CD8-positive, alpha-beta memory T cell (primary cell): ENCODE measurements at regions not wholly inside any gene's neighbourhood (a gene's known extent, or its start where the extent isn't known, plus 50 kb on each side); places are given as distances from the start of the nearest gene placed in this dataset.

Experiments
- CTCF ChIA-PET: fragments of 350-600 bp; sonication (Branson Sonifier 250); formaldehyde crosslinking; loops from one replicate; lab custom pipeline; 2021; ENCODE audit warnings: antibody characterized with exemption; lab: Charles Lee
- POLR2A ChIA-PET: fragments of 350-600 bp; sonication (Branson Sonifier 250); formaldehyde crosslinking; loops from one replicate; lab custom pipeline; 2021; ENCODE audit warnings: antibody characterized with exemption; lab: Charles Lee
- DNase-seq, 5 donors: peaks; one replicate each; pipeline versions ENCODE4 v3.0.0 to v3.0.0-alpha.2; 2020 to 2022; ENCODE audit warnings: mixed read lengths in 1 of 5
- H3K27ac ChIP-seq: one replicate; pipeline ENCODE4 v1.7.0; 2013; ENCODE audit warnings: low read depth, mild to moderate bottlenecking, low read length, moderate library complexity
- H3K27me3 ChIP-seq: 2 replicates; pipeline ENCODE4 v1.7.0; 2013; ENCODE audit warnings: low read length, mild to moderate bottlenecking; ENCODE audit not compliant: insufficient read depth, poor library complexity, severe bottlenecking
- H3K36me3 ChIP-seq: 2 replicates; pipeline ENCODE4 v1.7.0; 2013; ENCODE audit warnings: mild to moderate bottlenecking, low read length, moderate library complexity; ENCODE audit not compliant: insufficient read depth
- H3K4me1 ChIP-seq: 2 replicates; pipeline ENCODE4 v1.7.0; 2013; ENCODE audit warnings: mild to moderate bottlenecking, low read length, moderate library complexity; ENCODE audit not compliant: insufficient read depth
- H3K4me3 ChIP-seq: 2 replicates; pipeline ENCODE4 v1.7.0; 2013; ENCODE audit warnings: mild to moderate bottlenecking, low read length
- H3K9me3 ChIP-seq: 2 replicates; pipeline ENCODE4 v1.7.0; 2013; ENCODE audit warnings: mild to moderate bottlenecking, low read length
- H3K27ac Mint-ChIP-seq, 8 donors: one replicate each; pipeline ENCODE4 v1.8.0; 2020 to 2021; ENCODE audit warnings: mixed read lengths in 8 of 8, mild to moderate bottlenecking in 6 of 8, inconsistent platforms in 3 of 8, moderate library complexity in 3 of 8
- H3K27me3 Mint-ChIP-seq, 2 donors: one replicate each; pipeline ENCODE4 v1.8.0; 2020 to 2021; ENCODE audit warnings: mixed read lengths in 2 of 2, mild to moderate bottlenecking in 1 of 2, moderate library complexity in 1 of 2
- H3K36me3 Mint-ChIP-seq, 3 donors: one replicate each; pipeline ENCODE4 v1.8.0; 2020 to 2021; ENCODE audit warnings: mixed read lengths in 3 of 3, inconsistent platforms in 1 of 3, mild to moderate bottlenecking in 1 of 3
- H3K4me1 Mint-ChIP-seq, 3 donors: one replicate each; pipeline ENCODE4 v1.8.0; 2020 to 2021; ENCODE audit warnings: mixed read lengths in 3 of 3, inconsistent platforms in 1 of 3, mild to moderate bottlenecking in 1 of 3
- H3K4me3 Mint-ChIP-seq, 7 donors: one replicate each; pipeline ENCODE4 v1.8.0; 2020 to 2021; ENCODE audit warnings: mixed read lengths in 7 of 7, mild to moderate bottlenecking in 6 of 7, moderate library complexity in 4 of 7, inconsistent platforms in 2 of 7
- H3K9me3 Mint-ChIP-seq, 5 donors: one replicate each; pipeline ENCODE4 v1.8.0; 2020 to 2022; ENCODE audit warnings: mixed read lengths in 5 of 5, mild to moderate bottlenecking in 3 of 5, moderate library complexity in 2 of 5, inconsistent platforms in 1 of 5

DNA sequence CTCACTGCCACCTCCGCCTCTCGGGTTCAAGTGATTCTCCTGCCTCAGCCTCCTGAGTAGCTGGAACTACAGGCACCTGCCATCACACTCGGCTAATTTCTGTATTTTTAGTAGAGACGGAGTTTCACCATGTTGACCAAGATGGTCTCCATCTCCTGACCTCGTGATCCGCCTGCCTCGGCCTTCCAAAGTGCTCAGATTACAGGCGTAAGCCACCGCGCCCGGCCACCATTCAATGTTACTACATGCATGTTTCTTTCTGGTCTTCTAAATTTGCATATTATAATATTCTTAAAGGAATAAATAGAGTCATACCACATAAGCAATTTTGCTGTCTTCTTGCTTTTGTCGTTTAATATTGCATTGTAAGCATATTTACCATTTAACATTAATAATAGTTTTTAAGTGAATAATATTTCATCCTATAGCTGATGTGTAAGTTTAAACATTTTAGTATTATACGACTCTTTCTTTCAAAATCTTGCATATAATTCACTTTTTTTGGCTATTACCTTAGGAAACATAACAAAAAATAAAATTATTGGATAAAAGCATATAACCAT lies 1270.4 kb downstream of the ADGRL3 start:
- no peak overlapping the region for H3K4me3 Mint-ChIP-seq
- ChIA-PET CTCF (no interaction called here), POLR2A (no interaction called here)
- H3K36me3 Mint-ChIP-seq: no peaks in the 10 kb centered on the region
- peaks cover 6 to 29% (median 23%) of the 10 kb centered on the region in 5 donors for H3K9me3 Mint-ChIP-seq
- Histone ChIP-seq H3K36me3 (no peaks in the 10 kb centered on the region), H3K9me3 (no peaks in the 10 kb centered on the region), H3K4me3 (no peak overlapping the region), H3K27me3 (no peaks in the 10 kb centered on the region), H3K27ac (no peak overlapping the region), H3K4me1 (no peaks in the 10 kb centered on the region)
- no peaks in the 10 kb centered on the region for H3K27me3 Mint-ChIP-seq
- no peak overlapping the region for H3K27ac Mint-ChIP-seq
- H3K4me1 Mint-ChIP-seq: no peaks in the 10 kb centered on the region
- no peak for DNase-seq

DNA sequence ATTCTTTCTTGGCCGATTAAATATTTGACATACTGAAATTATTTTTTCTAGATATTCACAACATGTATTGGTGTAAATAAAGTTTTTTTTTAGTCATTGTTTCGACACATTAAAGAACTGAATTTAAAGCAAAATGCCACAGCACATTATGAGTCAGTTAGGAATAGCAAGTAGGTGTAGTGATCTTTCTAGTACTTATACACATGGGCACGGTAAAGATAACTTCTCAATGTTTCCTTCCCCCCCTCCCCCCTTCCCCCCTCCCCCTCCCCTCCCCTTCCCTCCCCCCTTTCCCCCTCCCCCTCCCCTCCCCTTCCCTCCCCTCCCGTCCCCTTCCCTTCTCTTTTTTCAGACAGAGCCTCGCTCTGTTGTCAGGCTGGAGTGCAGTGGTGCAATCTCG lies 1269.9 kb downstream of the ADGRL3 start:
- ChIA-PET POLR2A (no interaction called here), CTCF (no interaction called here)
- no peaks in the 10 kb centered on the region for H3K4me1 ChIP-seq
- DNase-seq: no peak
- no peaks in the 10 kb centered on the region for H3K27me3 ChIP-seq
- Mint-ChIP-seq H3K27me3 (no peaks in the 10 kb centered on the region), H3K36me3 (no peaks in the 10 kb centered on the region), H3K4me3 (no peak overlapping the region), H3K9me3 (peaks cover 6 to 31% (median 20%) of the 10 kb centered on the region in 5 donors), H3K4me1 (no peaks in the 10 kb centered on the region), H3K27ac (no peak overlapping the region)
- H3K36me3 ChIP-seq: no peaks in the 10 kb centered on the region
- H3K27ac ChIP-seq: no peak overlapping the region
- H3K9me3 ChIP-seq: no peaks in the 10 kb centered on the region
- H3K4me3 ChIP-seq: no peak overlapping the region

DNA sequence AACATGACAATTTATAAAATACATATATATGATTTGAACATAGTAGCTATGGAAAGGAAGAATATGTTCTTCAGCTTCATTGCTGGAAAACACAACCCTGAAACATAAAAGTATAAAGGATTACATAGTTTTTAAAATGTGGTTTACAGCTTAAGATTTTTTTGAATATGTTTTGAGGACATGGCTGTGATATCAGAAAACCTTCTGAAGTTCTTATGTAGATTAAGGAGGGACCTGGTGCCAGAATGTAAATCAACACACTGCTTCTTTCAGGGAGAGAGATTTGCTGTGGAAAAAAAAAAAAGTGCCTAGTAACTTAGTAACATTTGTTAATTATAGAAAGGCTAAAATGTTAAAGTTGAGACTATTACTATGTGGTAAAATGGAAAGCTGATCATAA lies 1261.8 kb downstream of the ADGRL3 start:
- no peak for DNase-seq
- H3K27me3 Mint-ChIP-seq: no peaks in the 10 kb centered on the region
- ChIA-PET CTCF (no interaction called here), POLR2A (no interaction called here)
- Histone ChIP-seq H3K4me3 (no peak overlapping the region), H3K27ac (no peak overlapping the region), H3K9me3 (no peaks in the 10 kb centered on the region), H3K36me3 (no peaks in the 10 kb centered on the region), H3K4me1 (no peaks in the 10 kb centered on the region), H3K27me3 (no peaks in the 10 kb centered on the region)
- peaks cover 13 to 44% (median 17%) of the 10 kb centered on the region in 5 donors for H3K9me3 Mint-ChIP-seq
- no peaks in the 10 kb centered on the region for H3K4me1 Mint-ChIP-seq
- no peak overlapping the region for H3K27ac Mint-ChIP-seq
- no peak overlapping the region for H3K4me3 Mint-ChIP-seq
- H3K36me3 Mint-ChIP-seq: no peaks in the 10 kb centered on the region

DNA sequence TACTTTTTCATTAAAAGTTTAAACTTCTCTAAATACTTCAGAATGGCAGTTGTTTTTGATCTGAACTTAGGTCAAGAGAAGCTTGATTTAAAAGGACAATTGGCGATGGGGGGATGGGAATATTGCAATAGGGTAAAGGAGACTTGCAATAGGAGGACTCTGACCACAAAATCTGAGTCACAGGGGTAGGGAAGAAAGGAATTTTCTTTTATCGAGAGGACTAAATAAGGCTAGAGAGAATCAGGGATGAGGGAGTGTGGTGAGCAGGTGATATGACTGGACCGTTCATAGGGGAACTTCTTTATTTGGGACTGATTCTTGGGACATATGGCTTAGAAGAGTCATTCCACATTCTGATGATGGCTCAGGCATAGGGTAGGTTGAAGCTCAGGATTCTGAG lies 1260.2 kb downstream of the ADGRL3 start:
- H3K9me3 ChIP-seq: no peaks in the 10 kb centered on the region
- POLR2A ChIA-PET: no interaction called here
- no peak overlapping the region for H3K4me3 ChIP-seq
- Mint-ChIP-seq H3K27ac (no peak overlapping the region), H3K4me1 (no peaks in the 10 kb centered on the region), H3K27me3 (no peaks in the 10 kb centered on the region), H3K9me3 (peaks cover 5 to 41% (median 18%) of the 10 kb centered on the region in 5 donors), H3K4me3 (no peak overlapping the region), H3K36me3 (no peaks in the 10 kb centered on the region)
- no peaks in the 10 kb centered on the region for H3K4me1 ChIP-seq
- CTCF ChIA-PET: no interaction called here
- no peak overlapping the region for H3K27ac ChIP-seq
- H3K27me3 ChIP-seq: no peaks in the 10 kb centered on the region
- no peak for DNase-seq
- no peaks in the 10 kb centered on the region for H3K36me3 ChIP-seq

DNA sequence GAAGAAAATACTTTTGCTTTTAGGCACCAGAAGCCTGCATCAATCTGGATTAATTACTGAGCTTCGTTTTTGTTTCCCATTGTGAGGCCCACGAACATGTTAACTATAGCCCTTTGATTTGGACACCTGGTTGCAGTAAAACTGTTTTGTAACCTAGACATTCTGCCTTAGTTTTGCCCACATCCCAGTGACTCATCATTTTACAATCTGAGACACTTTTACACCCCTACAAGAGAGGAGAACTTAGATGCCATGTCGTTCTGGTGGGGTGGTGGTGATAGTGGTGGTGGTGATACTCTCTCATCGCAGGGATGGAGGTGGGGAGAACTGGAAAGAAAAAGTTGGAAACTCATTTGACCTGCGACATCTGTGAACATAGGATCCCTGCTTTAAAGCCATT lies 1257.2 kb downstream of the ADGRL3 start:
- no peaks in the 10 kb centered on the region for H3K36me3 ChIP-seq
- Mint-ChIP-seq H3K4me1 (no peaks in the 10 kb centered on the region), H3K27ac (no peak overlapping the region), H3K9me3 (peaks cover 7 to 33% (median 14%) of the 10 kb centered on the region in 5 donors), H3K36me3 (no peaks in the 10 kb centered on the region), H3K27me3 (no peaks in the 10 kb centered on the region), H3K4me3 (no peak overlapping the region)
- H3K4me3 ChIP-seq: no peak overlapping the region
- POLR2A ChIA-PET: no interaction called here
- DNase-seq: no peak
- no peaks in the 10 kb centered on the region for H3K4me1 ChIP-seq
- no peak overlapping the region for H3K27ac ChIP-seq
- no peaks in the 10 kb centered on the region for H3K9me3 ChIP-seq
- CTCF ChIA-PET: no interaction called here
- no peaks in the 10 kb centered on the region for H3K27me3 ChIP-seq

DNA sequence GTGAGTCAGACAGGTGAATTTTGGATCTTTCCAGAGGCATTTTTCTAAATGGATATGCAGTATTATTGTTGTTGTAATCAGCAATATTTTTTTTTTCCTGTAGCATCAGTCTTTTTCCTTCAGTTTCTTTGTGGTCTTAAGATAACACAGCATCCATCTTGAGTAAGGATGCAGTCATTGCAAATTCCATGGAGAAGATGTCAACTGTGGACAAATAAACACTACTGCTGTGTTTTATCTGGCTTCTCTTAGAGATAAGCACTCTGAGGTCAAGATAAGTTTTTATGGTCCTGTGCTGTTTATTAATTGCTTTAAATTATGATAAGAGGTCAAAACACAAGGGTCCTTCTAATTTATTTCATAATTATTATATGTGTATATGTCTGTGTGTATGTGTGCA lies 1255.7 kb downstream of the ADGRL3 start:
- Mint-ChIP-seq H3K36me3 (no peaks in the 10 kb centered on the region), H3K27ac (no peak overlapping the region), H3K4me1 (no peaks in the 10 kb centered on the region), H3K27me3 (no peaks in the 10 kb centered on the region), H3K4me3 (no peak overlapping the region), H3K9me3 (peaks cover 7 to 27% (median 11%) of the 10 kb centered on the region in 5 donors)
- DNase-seq: no peak
- no peaks in the 10 kb centered on the region for H3K27me3 ChIP-seq
- H3K36me3 ChIP-seq: no peaks in the 10 kb centered on the region
- no peaks in the 10 kb centered on the region for H3K9me3 ChIP-seq
- POLR2A ChIA-PET: no interaction called here
- H3K4me3 ChIP-seq: no peak overlapping the region
- no peaks in the 10 kb centered on the region for H3K4me1 ChIP-seq
- no peak overlapping the region for H3K27ac ChIP-seq
- CTCF ChIA-PET: no interaction called here

DNA sequence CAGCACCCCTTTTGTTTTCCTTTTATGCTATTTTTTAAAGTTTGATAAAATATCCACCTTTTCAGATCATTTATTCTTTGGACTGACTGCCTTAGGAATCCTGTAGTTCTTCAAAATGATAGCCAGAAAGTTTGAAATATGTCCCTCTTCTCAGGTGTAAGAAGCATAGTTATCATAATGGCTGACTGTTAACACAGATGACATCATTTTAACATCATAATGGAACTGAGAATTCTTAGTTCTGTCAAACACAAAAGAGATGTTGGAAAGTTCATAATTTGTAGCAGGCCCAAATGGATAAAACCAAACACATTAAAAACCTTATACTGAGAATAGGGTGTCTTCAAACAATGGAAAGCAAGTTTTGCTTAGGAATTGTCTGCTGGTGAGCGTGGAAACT lies 1254.4 kb downstream of the ADGRL3 start:
- no peaks in the 10 kb centered on the region for H3K36me3 Mint-ChIP-seq
- H3K4me1 Mint-ChIP-seq: no peaks in the 10 kb centered on the region
- H3K4me1 ChIP-seq: no peaks in the 10 kb centered on the region
- H3K9me3 ChIP-seq: no peaks in the 10 kb centered on the region
- CTCF ChIA-PET: no interaction called here
- no peak for DNase-seq
- no peaks in the 10 kb centered on the region for H3K27me3 ChIP-seq
- H3K27me3 Mint-ChIP-seq: no peaks in the 10 kb centered on the region
- H3K4me3 Mint-ChIP-seq: no peak overlapping the region
- no peak overlapping the region for H3K27ac Mint-ChIP-seq
- no peak overlapping the region for H3K4me3 ChIP-seq
- H3K27ac ChIP-seq: no peak overlapping the region
- H3K9me3 Mint-ChIP-seq: peaks cover 5 to 23% (median 8%) of the 10 kb centered on the region in 5 donors
- POLR2A ChIA-PET: no interaction called here
- no peaks in the 10 kb centered on the region for H3K36me3 ChIP-seq

DNA sequence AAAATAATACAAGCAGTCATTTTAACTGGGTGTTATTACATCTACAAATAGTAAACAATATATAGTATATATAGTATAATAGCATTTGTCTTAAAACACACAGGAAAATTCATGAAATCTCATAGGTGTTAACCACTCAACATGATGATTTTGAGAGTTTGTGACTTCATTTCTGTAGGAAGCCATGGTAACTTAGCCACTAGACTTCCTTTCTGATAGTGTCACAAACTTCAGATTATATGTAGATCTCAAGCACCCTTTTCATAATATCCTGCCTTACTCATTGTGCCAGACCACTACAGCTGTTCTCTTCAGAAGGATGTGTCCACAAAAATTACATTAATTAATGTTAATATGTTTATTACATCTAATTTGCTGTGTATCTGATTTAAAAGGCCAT lies 1250.6 kb downstream of the ADGRL3 start:
- ChIA-PET CTCF (no interaction called here), POLR2A (no interaction called here)
- Histone ChIP-seq H3K27ac (no peak overlapping the region), H3K27me3 (no peaks in the 10 kb centered on the region), H3K36me3 (no peaks in the 10 kb centered on the region), H3K4me1 (no peaks in the 10 kb centered on the region), H3K4me3 (no peak overlapping the region), H3K9me3 (no peaks in the 10 kb centered on the region)
- no peaks in the 10 kb centered on the region for H3K27me3 Mint-ChIP-seq
- no peaks in the 10 kb centered on the region for H3K36me3 Mint-ChIP-seq
- no peak overlapping the region for H3K4me3 Mint-ChIP-seq
- H3K9me3 Mint-ChIP-seq: peaks cover 0 to 29% (median 3%) of the 10 kb centered on the region in 5 donors
- DNase-seq: no peak
- no peaks in the 10 kb centered on the region for H3K4me1 Mint-ChIP-seq
- no peak overlapping the region for H3K27ac Mint-ChIP-seq

DNA sequence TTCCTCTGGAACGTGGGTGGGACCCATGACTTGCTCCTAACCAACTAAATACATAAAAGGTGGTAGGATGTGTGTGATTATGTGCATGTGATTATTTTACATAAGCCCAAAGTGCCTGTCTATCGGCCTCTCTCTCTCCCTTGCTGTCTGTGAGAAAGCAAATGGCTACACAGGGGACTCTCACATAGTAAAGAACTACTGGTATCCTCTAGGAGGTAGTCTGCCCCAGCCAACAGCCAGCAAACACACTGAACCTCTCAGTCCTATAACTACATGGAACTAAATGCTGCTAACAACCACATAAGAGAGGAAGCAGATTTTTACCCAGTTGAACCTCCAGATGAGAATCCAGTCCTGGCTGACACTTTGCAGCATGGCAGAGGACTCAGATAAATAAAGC lies 1249.4 kb downstream of the ADGRL3 start:
- CTCF ChIA-PET: no interaction called here
- Mint-ChIP-seq H3K4me1 (no peaks in the 10 kb centered on the region), H3K4me3 (no peak overlapping the region), H3K36me3 (no peaks in the 10 kb centered on the region), H3K27ac (no peak overlapping the region), H3K27me3 (no peaks in the 10 kb centered on the region), H3K9me3 (peaks cover 0 to 29% (median 3%) of the 10 kb centered on the region in 5 donors)
- Histone ChIP-seq H3K9me3 (no peaks in the 10 kb centered on the region), H3K4me3 (no peak overlapping the region), H3K27me3 (no peaks in the 10 kb centered on the region), H3K4me1 (no peaks in the 10 kb centered on the region), H3K36me3 (no peaks in the 10 kb centered on the region), H3K27ac (no peak overlapping the region)
- DNase-seq: no peak
- POLR2A ChIA-PET: no interaction called here
